Mucosa of stomach (tissue), 1 donor: ENCODE measurements at regions not wholly inside any gene's neighbourhood (a gene's known extent, or its start where the extent isn't known, plus 50 kb on each side); places are given as distances from the start of the nearest gene placed in this dataset.

Source experiments
- H3K27me3 ChIP-seq: one replicate; pipeline ENCODE4 v1.7.0; 2013; ENCODE audit warnings: mild to moderate bottlenecking, low read length; ENCODE audit not compliant: control insufficient read depth, insufficient read depth
- H3K36me3 ChIP-seq: one replicate; pipeline ENCODE4 v1.7.0; 2013; ENCODE audit warnings: low read length; ENCODE audit not compliant: control insufficient read depth, insufficient read depth
- H3K4me1 ChIP-seq: one replicate; pipeline ENCODE4 v1.7.0; 2013; ENCODE audit warnings: mild to moderate bottlenecking, low read length; ENCODE audit not compliant: control insufficient read depth, insufficient read depth
- H3K4me3 ChIP-seq: one replicate; pipeline ENCODE4 v1.7.0; 2013; ENCODE audit warnings: low read length
- H3K9ac ChIP-seq: one replicate; pipeline ENCODE4 v1.7.0; 2013; ENCODE audit warnings: mild to moderate bottlenecking, low read length, moderate library complexity
- H3K9me3 ChIP-seq: one replicate; pipeline ENCODE4 v1.7.0; 2013; ENCODE audit warnings: mild to moderate bottlenecking, low read length, moderate library complexity; ENCODE audit not compliant: control insufficient read depth
- donor health status: Pancreatic carcinoma.

- Histone ChIP-seq H3K4me3 (no peak overlapping the region), H3K4me1 (no peaks in the 10 kb centered on the region), H3K36me3 (no peaks in the 10 kb centered on the region), H3K27me3 (no peaks in the 10 kb centered on the region), H3K9ac (no peak overlapping the region), H3K9me3 (no peaks in the 10 kb centered on the region)
These were observed 196.3 kb downstream of the IRF8 start for GRCh38 chr16:86095131-86095752.

DNA sequence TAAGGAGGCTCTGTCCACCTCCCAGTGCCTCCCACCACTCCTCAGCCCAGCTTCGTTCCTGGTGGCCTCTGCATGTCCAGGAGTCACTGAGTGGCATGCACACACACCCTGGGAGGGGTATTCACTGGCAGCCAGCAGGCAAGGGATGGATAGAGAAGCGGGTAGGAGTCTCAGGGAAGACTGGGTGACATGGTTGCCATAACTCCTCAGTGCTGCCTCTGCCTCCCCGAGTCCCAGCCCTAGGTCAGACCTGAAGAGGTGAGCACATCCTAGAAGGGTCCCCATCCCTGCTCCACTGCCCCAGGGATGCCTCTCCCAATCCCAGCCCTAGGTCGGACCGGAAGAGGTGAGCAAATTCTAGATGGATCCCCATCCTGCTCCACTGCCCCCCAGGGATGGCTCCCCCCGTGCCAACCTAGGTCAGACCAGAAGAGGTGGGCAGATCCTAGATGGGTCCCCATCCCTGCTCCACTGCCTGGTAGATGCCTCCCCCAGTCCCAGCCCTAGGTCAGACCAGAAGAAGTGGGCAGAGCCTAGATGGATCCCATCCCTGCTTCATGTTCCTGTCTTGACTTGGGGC lies 197.0 kb downstream of the IRF8 start:
- Histone ChIP-seq H3K9me3 (no peaks in the 10 kb centered on the region), H3K9ac (no peak overlapping the region), H3K27me3 (no peaks in the 10 kb centered on the region), H3K4me1 (no peaks in the 10 kb centered on the region), H3K36me3 (no peaks in the 10 kb centered on the region), H3K4me3 (no peak overlapping the region)

GRCh38 chr16:86096850-86097249 lies 197.9 kb downstream of the IRF8 start:
- Histone ChIP-seq H3K36me3 (no peaks in the 10 kb centered on the region), H3K27me3 (no peaks in the 10 kb centered on the region), H3K4me1 (no peaks in the 10 kb centered on the region), H3K4me3 (no peak overlapping the region), H3K9ac (no peak overlapping the region), H3K9me3 (no peaks in the 10 kb centered on the region)

DNA sequence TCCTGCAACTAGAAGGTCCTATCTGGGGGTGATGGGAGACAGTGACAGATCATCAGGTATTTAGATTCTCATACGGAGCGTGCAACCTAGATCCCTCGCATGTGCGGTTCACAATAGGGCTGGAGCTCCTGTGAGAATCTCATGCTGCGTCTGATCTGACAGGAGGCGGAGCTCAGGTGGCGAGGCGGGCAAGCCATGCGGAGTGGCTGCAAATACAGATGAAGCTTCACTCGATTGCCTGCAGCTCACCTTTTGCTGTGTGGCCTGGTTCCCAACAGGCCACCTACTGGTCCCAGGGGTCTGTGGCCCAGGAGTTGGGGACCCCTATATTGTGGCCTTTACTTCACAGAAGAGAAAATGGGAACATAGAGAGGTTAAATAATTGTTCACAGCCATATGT lies 200.4 kb downstream of the IRF8 start:
- no peaks in the 10 kb centered on the region for H3K27me3 ChIP-seq
- no peak overlapping the region for H3K9ac ChIP-seq
- no peak overlapping the region for H3K4me3 ChIP-seq
- H3K36me3 ChIP-seq = no peaks in the 10 kb centered on the region
- no peaks in the 10 kb centered on the region for H3K9me3 ChIP-seq
- no peaks in the 10 kb centered on the region for H3K4me1 ChIP-seq

DNA sequence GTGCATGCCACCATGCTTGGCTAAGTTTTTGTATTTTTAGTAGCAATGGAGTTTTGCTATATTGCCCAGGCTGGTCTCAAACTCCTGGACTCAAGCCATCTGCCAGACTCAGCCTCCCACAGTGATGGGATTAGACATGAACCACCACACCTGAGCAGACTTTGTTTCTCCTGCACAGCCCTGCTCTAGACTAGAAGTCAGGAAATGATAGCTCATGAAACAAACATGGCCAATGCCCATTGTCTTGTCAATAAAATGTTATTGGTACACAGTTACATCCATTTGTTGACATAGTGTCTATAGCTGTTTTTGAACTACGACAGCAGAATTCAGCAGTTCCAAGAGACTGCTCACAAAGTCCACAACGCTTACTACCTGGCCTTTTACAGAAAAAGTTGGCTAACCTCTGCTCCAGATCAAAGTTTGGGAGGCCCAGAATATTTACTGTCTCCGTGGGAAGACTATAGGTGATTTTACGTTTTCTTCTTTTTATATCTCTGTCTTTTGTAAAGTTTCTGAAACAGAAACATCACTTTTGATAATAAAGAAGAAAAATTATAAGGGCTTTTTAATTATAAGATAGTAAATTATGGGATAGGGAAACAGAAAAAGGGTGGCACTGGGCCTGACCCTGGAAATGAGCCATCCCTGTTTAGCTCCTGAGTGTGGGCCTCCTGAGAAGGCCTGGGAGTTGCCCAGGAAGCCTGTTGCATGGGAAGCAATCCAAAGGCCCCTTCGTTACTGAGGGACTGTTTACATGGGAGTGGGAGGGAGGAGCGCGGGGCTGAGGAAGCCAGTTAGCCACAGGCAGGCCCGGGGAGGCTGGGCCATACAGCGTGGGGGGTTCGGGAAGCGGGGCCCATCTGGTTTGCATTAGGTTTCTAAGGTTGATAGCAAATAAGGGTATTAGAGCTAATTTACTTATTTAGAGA lies 201.5 kb downstream of the IRF8 start:
- no peaks in the 10 kb centered on the region for H3K9me3 ChIP-seq
- no peak overlapping the region for H3K9ac ChIP-seq
- no peaks in the 10 kb centered on the region for H3K27me3 ChIP-seq
- H3K36me3 ChIP-seq = no peaks in the 10 kb centered on the region
- no peaks in the 10 kb centered on the region for H3K4me1 ChIP-seq
- H3K4me3 ChIP-seq = no peak overlapping the region

- H3K4me1 ChIP-seq = no peaks in the 10 kb centered on the region
- no peaks in the 10 kb centered on the region for H3K9me3 ChIP-seq
- no peaks in the 10 kb centered on the region for H3K36me3 ChIP-seq
- no peak overlapping the region for H3K4me3 ChIP-seq
- H3K9ac ChIP-seq = no peak overlapping the region
- H3K27me3 ChIP-seq = no peaks in the 10 kb centered on the region
These were observed 202.4 kb downstream of the IRF8 start for GRCh38 chr16:86101137-86101896.

DNA sequence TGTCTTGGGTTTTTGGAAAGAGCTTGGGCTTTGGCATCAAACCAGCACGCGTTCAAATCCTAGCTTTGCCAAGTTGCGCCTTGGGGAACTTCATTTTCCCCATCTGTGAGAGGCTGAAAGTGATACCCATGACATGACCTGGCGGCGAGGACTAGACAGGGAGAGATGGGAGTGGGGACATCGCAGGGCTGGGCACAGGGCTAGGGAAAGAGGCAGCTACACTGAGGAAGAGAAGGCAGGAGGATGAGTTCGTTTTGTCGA lies 202.9 kb downstream of the IRF8 start:
- Histone ChIP-seq H3K4me1 (no peaks in the 10 kb centered on the region), H3K9ac (no peak overlapping the region), H3K4me3 (no peak overlapping the region), H3K9me3 (no peaks in the 10 kb centered on the region), H3K36me3 (no peaks in the 10 kb centered on the region), H3K27me3 (no peaks in the 10 kb centered on the region)

DNA sequence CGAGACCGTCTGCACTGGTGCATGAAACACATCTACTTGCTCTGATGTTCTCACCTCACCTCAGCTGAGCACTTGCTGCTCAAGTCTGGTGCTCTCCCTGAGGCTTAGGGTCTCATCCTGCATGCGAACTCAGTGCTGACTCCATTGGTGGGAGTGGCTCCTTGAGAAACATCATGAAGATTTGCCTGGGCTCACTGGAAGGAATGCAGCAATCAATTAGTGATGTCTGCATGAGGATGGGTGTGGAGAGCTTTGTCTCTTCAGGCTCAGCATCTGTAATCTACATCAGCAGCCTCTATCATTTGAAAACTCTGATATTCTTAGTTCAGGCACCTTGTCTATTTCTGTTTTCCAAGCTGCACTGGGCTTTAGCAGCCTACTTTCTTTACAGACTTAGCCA lies 204.4 kb downstream of the IRF8 start:
- no peak overlapping the region for H3K9ac ChIP-seq
- H3K9me3 ChIP-seq = no peaks in the 10 kb centered on the region
- no peaks in the 10 kb centered on the region for H3K4me1 ChIP-seq

DNA sequence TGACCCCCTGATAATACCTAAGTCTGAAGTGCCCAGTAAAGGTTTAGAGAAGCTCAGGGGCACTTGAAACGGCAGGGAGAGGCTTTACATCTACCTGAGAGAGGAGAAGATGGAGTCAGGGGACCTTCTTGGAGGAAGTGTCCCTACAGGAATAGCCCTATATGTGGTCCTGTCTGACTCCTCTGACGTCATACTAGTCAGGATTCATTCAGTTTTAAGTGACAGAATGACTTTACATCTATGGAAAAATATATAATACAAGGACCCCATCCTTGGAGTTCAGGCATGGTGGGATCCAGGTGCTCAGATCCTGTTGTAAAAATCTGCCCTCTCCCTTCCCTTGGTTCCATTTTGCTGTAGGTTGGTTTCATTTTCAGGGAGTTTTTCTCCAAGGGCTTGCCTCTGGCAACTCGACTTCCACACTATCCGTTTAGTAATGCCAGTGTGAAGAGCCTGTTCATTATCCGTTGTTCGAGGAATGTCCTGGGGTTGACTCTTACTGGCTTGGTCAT lies 205.6 kb downstream of the IRF8 start:
- Histone ChIP-seq H3K4me3 (no peak overlapping the region), H3K27me3 (no peaks in the 10 kb centered on the region), H3K9ac (no peak overlapping the region), H3K36me3 (no peaks in the 10 kb centered on the region), H3K9me3 (no peaks in the 10 kb centered on the region), H3K4me1 (no peaks in the 10 kb centered on the region)

More for the DNA sequence above, 204.4 kb downstream of the IRF8 start:
- Histone ChIP-seq H3K4me3 (no peak overlapping the region), H3K36me3 (no peaks in the 10 kb centered on the region), H3K27me3 (no peaks in the 10 kb centered on the region)

- Histone ChIP-seq H3K36me3 (no peaks in the 10 kb centered on the region), H3K4me3 (no peak overlapping the region), H3K9ac (no peak overlapping the region), H3K27me3 (no peaks in the 10 kb centered on the region), H3K9me3 (no peaks in the 10 kb centered on the region), H3K4me1 (no peaks in the 10 kb centered on the region)
These were observed 208.4 kb downstream of the IRF8 start for GRCh38 chr16:86107215-86107825.

DNA sequence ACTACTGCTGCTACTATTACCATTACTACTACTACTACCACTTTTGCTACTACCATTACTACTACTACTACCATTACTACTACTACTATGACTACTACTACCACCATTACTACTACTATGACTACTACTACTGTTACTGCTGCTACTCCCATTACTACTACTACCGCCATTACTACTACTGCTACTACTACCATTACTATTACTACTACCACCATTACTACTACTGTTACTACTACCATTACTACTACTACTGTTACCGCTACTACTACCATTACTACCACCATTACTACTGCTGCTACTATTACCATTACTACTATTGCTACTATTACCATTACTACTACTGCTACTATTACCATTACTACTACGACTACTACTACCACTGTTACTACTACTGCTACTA lies 209.1 kb downstream of the IRF8 start:
- Histone ChIP-seq H3K9me3 (no peaks in the 10 kb centered on the region), H3K4me3 (no peak overlapping the region), H3K27me3 (no peaks in the 10 kb centered on the region)

More for the DNA sequence above, 209.1 kb downstream of the IRF8 start:
- Histone ChIP-seq H3K4me1 (no peaks in the 10 kb centered on the region), H3K36me3 (no peaks in the 10 kb centered on the region), H3K9ac (no peak overlapping the region)
